ENCODE measurements at regions not wholly inside any gene's neighbourhood (a gene's known extent, or its start where the extent isn't known, plus 50 kb on each side); places are given as distances from the start of the nearest gene placed in this dataset.

DNA sequence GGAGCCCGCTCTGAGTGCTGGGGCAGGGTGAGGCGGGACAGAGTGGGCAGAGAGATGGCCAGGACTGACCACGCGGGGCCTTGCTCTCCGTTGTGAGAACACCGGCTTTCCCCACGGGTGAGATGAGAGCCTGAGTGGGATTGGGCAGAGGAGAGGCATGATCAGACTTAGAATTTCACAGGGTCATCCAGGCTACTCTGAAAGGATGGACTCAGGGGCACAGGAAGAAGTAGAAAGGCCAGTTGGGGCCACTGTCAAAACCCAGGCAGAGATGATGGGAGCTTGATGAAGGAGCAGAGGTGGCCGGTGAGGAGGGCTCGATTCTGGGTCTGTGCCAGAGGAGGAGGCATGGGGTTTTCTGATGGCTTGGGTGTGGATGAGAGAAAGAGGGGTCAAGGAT, 63.8 kb upstream of the NUP50 start:
- no peaks in the 10 kb centered on the region for H3K9me3 Mint-ChIP-seq
- intact Hi-C loops (cut with micrococcal nuclease), result no loop called here
- no peak overlapping the region for H3K27ac Mint-ChIP-seq
- peaks cover 15% of the 10 kb centered on the region for H3K27me3 Mint-ChIP-seq (ENCODE audit: low read depth)
- H3K36me3 Mint-ChIP-seq (ENCODE audit: low read depth), result no peaks in the 10 kb centered on the region
- peaks cover 3% of the 10 kb centered on the region for H3K4me1 Mint-ChIP-seq (ENCODE audit: low read depth)
- no peak overlapping the region for H3K4me3 Mint-ChIP-seq (ENCODE audit: low read depth)
- no peak for DNase-seq (ENCODE audit: low spot score)

DNA sequence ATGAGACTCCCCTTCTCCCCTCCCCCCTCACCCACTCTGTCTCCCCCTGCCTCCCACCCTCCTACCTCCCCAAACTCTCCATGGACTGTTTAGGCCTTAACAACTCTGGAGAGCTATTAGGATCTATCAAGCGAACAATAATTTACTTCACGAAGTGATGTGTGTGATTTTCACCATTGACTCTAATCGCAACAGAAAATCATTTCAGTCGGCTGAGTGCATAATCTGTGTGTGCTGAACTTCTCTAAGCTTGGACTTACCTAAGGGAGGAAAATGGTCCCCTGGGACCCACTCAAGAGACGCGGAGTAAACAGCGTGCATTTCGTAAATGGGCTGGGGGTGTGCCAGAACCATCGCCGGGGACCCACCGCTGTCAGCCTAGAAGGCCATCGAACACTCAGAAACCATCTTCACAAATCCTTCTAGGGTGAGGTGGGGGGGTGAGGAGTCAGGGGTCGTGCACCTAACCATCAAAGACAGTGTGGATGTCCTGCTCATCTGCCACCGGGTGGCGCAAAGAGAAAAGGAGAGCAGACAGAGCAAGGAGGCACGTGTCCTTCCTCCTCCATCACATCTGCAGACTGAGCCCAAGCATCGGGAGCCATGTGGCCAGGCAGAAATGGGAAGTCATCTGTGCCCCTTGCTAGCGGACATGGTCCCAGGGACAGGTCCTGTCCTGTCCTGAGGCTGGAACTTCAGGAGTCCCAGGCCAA, 62.1 kb upstream of the NUP50 start:
- no peak overlapping the region for H3K27ac Mint-ChIP-seq
- H3K4me1 Mint-ChIP-seq (ENCODE audit: low read depth), result peaks cover 3% of the 10 kb centered on the region
- intact Hi-C loops (cut with micrococcal nuclease), result no loop called here
- H3K27me3 Mint-ChIP-seq (ENCODE audit: low read depth), result peaks cover 18% of the 10 kb centered on the region
- no peaks in the 10 kb centered on the region for H3K36me3 Mint-ChIP-seq (ENCODE audit: low read depth)
- DNase-seq (ENCODE audit: low spot score), result no peak
- no peak overlapping the region for H3K4me3 Mint-ChIP-seq (ENCODE audit: low read depth)
- H3K9me3 Mint-ChIP-seq, result no peaks in the 10 kb centered on the region

DNA sequence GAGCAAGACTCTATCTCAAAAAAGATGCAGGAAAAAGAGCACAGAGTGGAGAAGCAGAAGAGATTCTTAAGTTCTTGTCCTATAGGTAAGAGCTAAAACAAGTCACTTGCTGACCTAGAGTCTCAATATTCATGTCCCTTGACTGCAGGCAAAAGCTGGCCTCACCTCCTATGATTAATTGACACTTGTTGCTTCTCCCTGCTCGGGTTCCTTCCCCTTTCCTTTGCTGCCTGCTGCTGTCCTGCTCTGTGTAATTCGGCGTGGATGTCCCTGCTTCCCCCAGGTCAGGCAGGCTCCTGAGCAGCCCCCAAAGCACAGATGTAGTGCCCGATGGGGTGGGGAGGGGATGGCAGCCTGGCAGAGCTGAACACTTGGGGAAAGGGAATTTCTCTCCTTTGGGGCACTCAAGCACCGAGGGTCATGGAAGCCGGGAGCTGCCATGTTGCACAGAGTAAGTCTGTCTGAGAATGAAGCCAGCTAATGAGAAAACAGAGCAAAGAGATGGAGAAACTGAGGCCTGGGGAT, 60.8 kb upstream of the NUP50 start:
- no peaks in the 10 kb centered on the region for H3K36me3 Mint-ChIP-seq (ENCODE audit: low read depth)
- H3K27me3 Mint-ChIP-seq (ENCODE audit: low read depth), result peaks cover 13% of the 10 kb centered on the region
- intact Hi-C loops (cut with micrococcal nuclease), result no loop called here
- peaks cover 3% of the 10 kb centered on the region for H3K4me1 Mint-ChIP-seq (ENCODE audit: low read depth)
- H3K9me3 Mint-ChIP-seq, result no peaks in the 10 kb centered on the region
- H3K27ac Mint-ChIP-seq, result no peak overlapping the region
- DNase-seq (ENCODE audit: low spot score), result no peak
- no peak overlapping the region for H3K4me3 Mint-ChIP-seq (ENCODE audit: low read depth)

DNA sequence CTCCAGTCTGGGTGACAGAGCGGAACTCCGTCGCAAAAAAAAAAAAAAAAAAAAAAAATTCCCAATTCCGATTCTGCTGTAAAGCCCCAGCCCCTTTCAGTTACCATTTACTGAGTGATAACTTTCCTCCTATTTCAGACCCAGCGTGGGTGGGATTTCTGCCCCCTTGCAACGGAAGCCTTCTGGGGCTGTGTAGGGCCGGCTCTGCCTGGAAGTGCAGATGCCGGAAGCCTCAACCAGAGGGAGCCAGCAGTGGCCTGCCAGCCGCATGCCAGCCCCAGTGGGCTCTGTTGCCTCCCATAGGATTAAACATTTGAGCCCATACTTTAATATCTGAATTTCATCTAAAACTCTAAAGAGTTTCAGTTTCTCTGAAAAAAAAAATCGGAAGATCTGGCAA, 60.0 kb upstream of the NUP50 start:
- Mint-ChIP-seq H3K27me3 (ENCODE audit: low read depth) (peaks cover 15% of the 10 kb centered on the region), H3K4me3 (ENCODE audit: low read depth) (no peak overlapping the region)
- intact Hi-C loops (cut with micrococcal nuclease), result no loop called here

DNA sequence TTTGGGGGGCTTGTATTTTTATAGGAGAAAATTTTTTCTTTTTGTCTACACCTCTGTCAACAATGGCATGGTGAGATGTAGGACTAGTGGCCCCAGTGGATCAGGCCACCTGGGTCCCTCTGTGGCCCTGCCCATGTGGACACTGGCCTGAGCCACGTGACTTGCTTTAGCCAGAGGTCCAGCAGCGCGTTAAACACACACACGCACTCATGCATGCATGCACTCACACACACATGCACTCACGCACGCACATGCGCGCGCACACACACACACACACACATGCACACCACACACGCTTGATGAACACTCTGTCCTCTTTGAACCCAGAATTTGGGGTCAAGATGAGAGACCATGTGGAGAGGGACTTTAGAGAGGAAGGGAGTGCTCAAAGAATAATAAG, 59.4 kb upstream of the NUP50 start:
- DNase-seq (ENCODE audit: low spot score), result no peak
- H3K27me3 Mint-ChIP-seq (ENCODE audit: low read depth), result peaks cover 15% of the 10 kb centered on the region
- no peaks in the 10 kb centered on the region for H3K9me3 Mint-ChIP-seq
- H3K4me3 Mint-ChIP-seq (ENCODE audit: low read depth), result no peak overlapping the region
- intact Hi-C loops (cut with micrococcal nuclease), result no loop called here
- no peaks in the 10 kb centered on the region for H3K4me1 Mint-ChIP-seq (ENCODE audit: low read depth)
- H3K36me3 Mint-ChIP-seq (ENCODE audit: low read depth), result no peaks in the 10 kb centered on the region
- no peak overlapping the region for H3K27ac Mint-ChIP-seq

More for the DNA sequence above, 60.0 kb upstream of the NUP50 start:
- no peak for DNase-seq (ENCODE audit: low spot score)
- H3K36me3 Mint-ChIP-seq (ENCODE audit: low read depth), result no peaks in the 10 kb centered on the region
- no peaks in the 10 kb centered on the region for H3K4me1 Mint-ChIP-seq (ENCODE audit: low read depth)
- no peaks in the 10 kb centered on the region for H3K9me3 Mint-ChIP-seq
- no peak overlapping the region for H3K27ac Mint-ChIP-seq

DNA sequence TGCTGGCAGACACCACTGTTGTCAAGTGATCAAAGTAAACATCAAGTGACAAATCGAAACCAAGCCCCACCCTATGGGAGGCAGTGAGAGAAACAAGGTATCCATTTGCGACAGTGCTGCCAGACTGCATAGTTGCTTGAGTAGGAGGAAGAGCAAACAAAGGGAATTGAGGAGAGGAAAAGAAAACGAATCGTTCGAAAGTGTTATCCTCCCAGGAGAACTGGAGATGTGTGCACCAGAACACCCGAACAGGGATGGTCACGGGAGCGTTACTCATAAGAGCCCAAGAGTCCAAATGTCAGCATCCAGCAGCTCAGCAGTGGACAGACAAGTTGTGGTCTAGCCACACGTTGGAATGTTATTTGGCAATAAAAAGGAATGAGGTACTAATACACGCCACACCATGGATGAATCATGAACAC, 58.4 kb upstream of the NUP50 start:
- intact Hi-C loops (cut with micrococcal nuclease), result no loop called here

DNA sequence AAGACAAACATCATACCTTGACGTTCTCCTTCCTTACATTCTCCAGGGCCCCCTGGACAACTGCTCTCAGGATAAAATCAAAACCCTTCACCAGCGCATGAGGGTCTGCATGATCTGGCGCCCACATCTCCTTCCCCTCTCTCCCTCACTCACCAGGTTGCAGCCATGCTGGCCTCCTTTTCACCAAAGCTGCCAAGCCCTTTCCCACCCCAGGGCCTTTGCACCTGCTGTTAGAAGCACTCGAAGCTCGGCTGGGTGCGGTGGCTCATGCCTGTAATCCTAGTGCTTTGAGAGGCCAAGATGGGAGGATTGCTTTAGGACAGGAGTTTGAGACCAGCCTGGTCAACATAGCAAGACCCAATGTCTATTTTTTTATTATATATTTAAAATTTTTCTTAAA, 56.1 kb upstream of the NUP50 start:
- Mint-ChIP-seq H3K27ac (no peak overlapping the region), H3K27me3 (ENCODE audit: low read depth) (peaks cover 10% of the 10 kb centered on the region), H3K4me3 (ENCODE audit: low read depth) (no peak overlapping the region), H3K36me3 (ENCODE audit: low read depth) (no peaks in the 10 kb centered on the region), H3K4me1 (ENCODE audit: low read depth) (no peaks in the 10 kb centered on the region), H3K9me3 (no peaks in the 10 kb centered on the region)
- intact Hi-C loops (cut with micrococcal nuclease), result no loop called here
- DNase-seq (ENCODE audit: low spot score), result no peak

More for the DNA sequence above, 58.4 kb upstream of the NUP50 start:
- Mint-ChIP-seq H3K9me3 (no peaks in the 10 kb centered on the region), H3K36me3 (ENCODE audit: low read depth) (no peaks in the 10 kb centered on the region), H3K4me1 (ENCODE audit: low read depth) (no peaks in the 10 kb centered on the region), H3K27ac (no peak overlapping the region), H3K27me3 (ENCODE audit: low read depth) (peaks cover 9% of the 10 kb centered on the region), H3K4me3 (ENCODE audit: low read depth) (no peak overlapping the region)
- DNase-seq (ENCODE audit: low spot score), result no peak

DNA sequence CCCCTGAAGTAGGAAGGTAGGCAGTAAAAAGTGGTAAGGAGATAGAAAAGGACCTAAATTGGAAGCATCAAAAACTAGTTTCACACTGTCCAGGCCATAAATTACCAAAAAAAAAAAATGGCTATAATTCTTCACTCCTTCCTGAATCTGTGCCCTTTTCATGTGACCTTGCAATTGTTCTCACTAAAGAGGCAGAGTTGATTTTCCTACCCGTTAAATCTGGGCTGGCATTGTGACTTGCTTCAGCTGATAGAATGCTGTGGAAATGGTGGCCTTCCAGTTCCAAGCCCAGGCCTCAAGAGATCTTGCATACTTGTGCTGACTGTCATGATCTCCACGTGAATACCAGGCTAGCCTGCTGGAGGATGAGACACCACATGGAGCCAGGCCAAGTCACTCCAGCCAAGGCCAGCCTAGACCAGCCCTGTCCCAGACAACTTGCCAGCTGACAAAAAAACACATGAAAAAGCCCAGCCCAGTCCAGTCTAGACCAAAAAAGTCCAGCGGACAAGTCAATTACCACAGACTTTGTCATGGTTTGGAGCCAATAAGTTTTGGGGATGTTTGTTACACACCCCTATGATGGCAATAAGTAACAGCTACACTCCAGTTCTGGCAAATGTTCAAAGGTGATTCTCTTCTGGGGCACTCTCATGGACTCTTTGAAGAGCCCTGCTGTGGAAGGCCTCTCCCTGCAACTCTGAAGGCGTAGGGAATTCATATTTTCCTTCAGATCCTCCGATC, 51.4 kb upstream of the NUP50 start:
- Mint-ChIP-seq H3K4me1 (ENCODE audit: low read depth) (no peaks in the 10 kb centered on the region), H3K9me3 (no peaks in the 10 kb centered on the region), H3K27ac (no peak overlapping the region), H3K36me3 (ENCODE audit: low read depth) (no peaks in the 10 kb centered on the region), H3K4me3 (ENCODE audit: low read depth) (no peak overlapping the region), H3K27me3 (ENCODE audit: low read depth) (peaks cover 9% of the 10 kb centered on the region)
- intact Hi-C loops (cut with micrococcal nuclease), result no loop called here
- DNase-seq (ENCODE audit: low spot score), result no peak

Measured in activated T-helper 2 cell treated with anti-CD3 and anti-CD28 coated beads, Interferon-gamma antibody, Interleukin-2, Interleukin-4, amounts not matched to agents 10 μg/mL and 5 μg/mL and 100 μg/mL, durations not matched to agents 14 hours and 24 hours and 36 hours (primary cell).